ENCODE measurements at regions not wholly inside any gene's neighbourhood (a gene's known extent, or its start where the extent isn't known, plus 50 kb on each side); places are given as distances from the start of the nearest gene placed in this dataset.

- Histone ChIP-seq H3K9ac (ENCODE audit: low read length) (no peak overlapping the region), H4K20me1 (ENCODE audit: low read length) (no peaks in the 10 kb centered on the region), H3K4me2 (ENCODE audit: low read length) (no peak overlapping the region), H3K36me3 (ENCODE audit: low read depth, low read length) (no peaks in the 10 kb centered on the region), H3K27ac (ENCODE audit: low read length) (no peak overlapping the region), H2AFZ (ENCODE audit: low read length) (no peak overlapping the region), H3F3A (ENCODE audit: low read length, unreplicated experiment) (no peaks in the 10 kb centered on the region), H3K27me3 (ENCODE audit: low read length) (no peaks in the 10 kb centered on the region), H3K9me2 (replicated peaks; ENCODE audit: low read length) (no peaks in the 10 kb centered on the region), H3K79me2 (ENCODE audit: low read length) (no peaks in the 10 kb centered on the region), H3K9me3 (ENCODE audit: low read length) (no peaks in the 10 kb centered on the region), H3K4me3 (ENCODE audit: low read length) (no peak overlapping the region), H3K4me1 (ENCODE audit: insufficient read depth, low read length) (no peaks in the 10 kb centered on the region)
- DNase-seq (no peak), ATAC-seq (no peak)
- ChIA-PET POLR2A (ENCODE audit: unreplicated experiment) (no interaction called here), CTCF (no interaction called here)
- TF ChIP-seq EZH2phosphoT487 (IDR thresholded peaks at IDR 0.05; ENCODE audit: borderline replicate concordance, low read length) (no peak), EZH2 (IDR thresholded peaks at IDR 0.05; ENCODE audit: low read length, unreplicated experiment) (no peak)
- TF ChIP-seq, protein P1, sequence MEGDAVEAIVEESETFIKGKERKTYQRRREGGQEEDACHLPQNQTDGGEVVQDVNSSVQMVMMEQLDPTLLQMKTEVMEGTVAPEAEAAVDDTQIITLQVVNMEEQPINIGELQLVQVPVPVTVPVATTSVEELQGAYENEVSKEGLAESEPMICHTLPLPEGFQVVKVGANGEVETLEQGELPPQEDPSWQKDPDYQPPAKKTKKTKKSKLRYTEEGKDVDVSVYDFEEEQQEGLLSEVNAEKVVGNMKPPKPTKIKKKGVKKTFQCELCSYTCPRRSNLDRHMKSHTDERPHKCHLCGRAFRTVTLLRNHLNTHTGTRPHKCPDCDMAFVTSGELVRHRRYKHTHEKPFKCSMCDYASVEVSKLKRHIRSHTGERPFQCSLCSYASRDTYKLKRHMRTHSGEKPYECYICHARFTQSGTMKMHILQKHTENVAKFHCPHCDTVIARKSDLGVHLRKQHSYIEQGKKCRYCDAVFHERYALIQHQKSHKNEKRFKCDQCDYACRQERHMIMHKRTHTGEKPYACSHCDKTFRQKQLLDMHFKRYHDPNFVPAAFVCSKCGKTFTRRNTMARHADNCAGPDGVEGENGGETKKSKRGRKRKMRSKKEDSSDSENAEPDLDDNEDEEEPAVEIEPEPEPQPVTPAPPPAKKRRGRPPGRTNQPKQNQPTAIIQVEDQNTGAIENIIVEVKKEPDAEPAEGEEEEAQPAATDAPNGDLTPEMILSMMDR (conservative IDR thresholded peaks at IDR 0.05; ENCODE audit: low read depth, low read length), result no peak
- intact Hi-C loops (cut with micrococcal nuclease), result no loop called here
- no TSS peak for BruUV-seq (replicated peaks)
Observed at GRCh38 chr4:162323919-162324318, 160.1 kb upstream of the FSTL5 start.

DNA sequence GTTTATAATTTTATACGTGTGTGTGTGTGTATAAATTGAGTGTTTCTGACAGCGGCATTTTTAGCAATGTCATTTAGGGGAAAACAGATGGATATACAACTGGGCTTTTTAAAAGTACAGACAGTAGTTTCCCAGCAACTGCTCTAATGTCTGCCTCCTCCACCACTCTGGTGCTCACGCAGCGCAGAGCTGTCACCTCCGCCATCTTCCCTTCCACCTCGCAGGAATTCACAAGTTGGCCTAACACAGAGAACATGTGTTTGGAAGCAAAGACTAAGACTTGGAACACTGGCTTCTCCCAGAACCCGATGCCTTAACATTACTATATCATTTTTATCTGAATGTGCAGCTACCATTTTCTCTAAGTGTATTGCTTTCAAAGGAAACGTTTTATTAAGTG lies 158.3 kb upstream of the FSTL5 start:
- H3K4me3 ChIP-seq (ENCODE audit: low read length), result no peak overlapping the region
- H3K27ac ChIP-seq (ENCODE audit: low read length), result no peak overlapping the region
- POLR2A ChIA-PET (ENCODE audit: unreplicated experiment), result no interaction called here
- no peak for ATAC-seq
- H3K9me3 ChIP-seq (ENCODE audit: low read length), result no peaks in the 10 kb centered on the region
- CTCF ChIA-PET, result no interaction called here
- no peaks in the 10 kb centered on the region for H3K27me3 ChIP-seq (ENCODE audit: low read length)
- no TSS peak for BruUV-seq (replicated peaks)
- TF ChIP-seq EZH2 (IDR thresholded peaks at IDR 0.05; ENCODE audit: low read length, unreplicated experiment) (no peak), EZH2phosphoT487 (IDR thresholded peaks at IDR 0.05; ENCODE audit: borderline replicate concordance, low read length) (no peak)
- TF ChIP-seq, protein P1 (conservative IDR thresholded peaks at IDR 0.05; ENCODE audit: low read depth, low read length), result no peak
- no peaks in the 10 kb centered on the region for H3K79me2 ChIP-seq (ENCODE audit: low read length)
- H3K4me1 ChIP-seq (ENCODE audit: insufficient read depth, low read length), result no peaks in the 10 kb centered on the region
- no peaks in the 10 kb centered on the region for H4K20me1 ChIP-seq (ENCODE audit: low read length)
- intact Hi-C loops (cut with micrococcal nuclease), result no loop called here
- H3F3A ChIP-seq (ENCODE audit: low read length, unreplicated experiment), result no peaks in the 10 kb centered on the region
- H3K4me2 ChIP-seq (ENCODE audit: low read length), result no peak overlapping the region
- H3K9me2 ChIP-seq (replicated peaks; ENCODE audit: low read length), result no peaks in the 10 kb centered on the region
- DNase-seq, result no peak
- H2AFZ ChIP-seq (ENCODE audit: low read length), result no peak overlapping the region
- no peaks in the 10 kb centered on the region for H3K36me3 ChIP-seq (ENCODE audit: low read depth, low read length)
- no peak overlapping the region for H3K9ac ChIP-seq (ENCODE audit: low read length)

DNA sequence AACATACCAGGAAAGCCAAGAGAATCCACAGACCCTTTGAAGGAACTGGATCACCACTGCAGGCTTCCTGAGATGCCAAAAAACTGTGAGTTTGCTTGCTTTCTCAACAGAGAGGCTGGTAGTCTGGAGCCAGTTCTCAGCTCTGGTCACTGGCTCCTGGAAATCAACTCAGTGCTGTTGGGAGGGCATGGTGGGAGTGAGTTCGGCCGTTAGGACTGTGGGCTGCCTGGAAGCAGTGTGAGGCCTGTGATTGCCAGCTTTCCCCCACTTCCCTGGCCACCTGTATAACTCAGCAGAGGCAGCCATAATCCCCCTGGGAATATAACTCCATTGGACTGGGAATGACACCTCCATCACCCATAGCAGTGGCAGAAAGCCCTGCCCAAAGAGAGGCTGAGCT lies 122.0 kb upstream of the FSTL5 start:
- Histone ChIP-seq H3K79me2 (ENCODE audit: low read length) (no peaks in the 10 kb centered on the region), H3K36me3 (ENCODE audit: low read depth, low read length) (no peaks in the 10 kb centered on the region), H3K4me3 (ENCODE audit: low read length) (no peak overlapping the region), H3K9me2 (replicated peaks; ENCODE audit: low read length) (no peaks in the 10 kb centered on the region), H3K9me3 (ENCODE audit: low read length) (no peaks in the 10 kb centered on the region), H3F3A (ENCODE audit: low read length, unreplicated experiment) (no peaks in the 10 kb centered on the region), H3K9ac (ENCODE audit: low read length) (no peak overlapping the region), H3K27ac (ENCODE audit: low read length) (no peak overlapping the region), H3K27me3 (ENCODE audit: low read length) (no peaks in the 10 kb centered on the region), H4K20me1 (ENCODE audit: low read length) (no peaks in the 10 kb centered on the region), H3K4me2 (ENCODE audit: low read length) (no peak overlapping the region), H2AFZ (ENCODE audit: low read length) (no peak overlapping the region), H3K4me1 (ENCODE audit: insufficient read depth, low read length) (no peaks in the 10 kb centered on the region)
- no peak for DNase-seq
- CTCF ChIA-PET, result no interaction called here
- intact Hi-C loops (cut with micrococcal nuclease), result no loop called here
- no TSS peak for BruUV-seq (replicated peaks)
- no peak for ATAC-seq
- TF ChIP-seq EZH2phosphoT487 (IDR thresholded peaks at IDR 0.05; ENCODE audit: borderline replicate concordance, low read length), result no peak
- TF ChIP-seq, protein P1 (conservative IDR thresholded peaks at IDR 0.05; ENCODE audit: low read depth, low read length), result no peak
- no peak for TF ChIP-seq EZH2 (IDR thresholded peaks at IDR 0.05; ENCODE audit: low read length, unreplicated experiment)
- POLR2A ChIA-PET (ENCODE audit: unreplicated experiment), result no interaction called here

All from PC-3 (cell line).